GM06990 (cell line): ENCODE measurements at regions not wholly inside any gene's neighbourhood (a gene's known extent, or its start where the extent isn't known, plus 50 kb on each side); places are given as distances from the start of the nearest gene placed in this dataset.
A peak's percentile ranks its signal among the peaks of the same experiment; 100 is the strongest.

Experiments used
- DNase-seq: peaks from one replicate; pipeline ENCODE4 v3.0.0-alpha.2; 2011; ENCODE audit not compliant: insufficient read length; ENCODE audit errors: extremely low read depth
- H3K27me3 ChIP-seq: replicated peaks from 2 replicates; pipeline ENCODE4 v1.6.0; 2011; ENCODE audit warnings: low read length; ENCODE audit not compliant: control insufficient read depth, insufficient read depth
- H3K36me3 ChIP-seq: 2 replicates; pipeline ENCODE4 v1.5.1; 2011; ENCODE audit warnings: low read length; ENCODE audit not compliant: control insufficient read depth, insufficient read depth
- H3K4me3 ChIP-seq: replicated peaks from 2 replicates; pipeline ENCODE4 v1.5.1; 2011; ENCODE audit warnings: low read depth, mild to moderate bottlenecking, control low read depth, low read length
- CTCF ChIP-seq: IDR thresholded peaks from 2 replicates; pipeline ENCODE4 v1.5.1; 2011; ENCODE audit warnings: low read length, control low read depth, mild to moderate bottlenecking, inconsistent platforms; ENCODE audit not compliant: insufficient read depth, poor library complexity, severe bottlenecking

DNA sequence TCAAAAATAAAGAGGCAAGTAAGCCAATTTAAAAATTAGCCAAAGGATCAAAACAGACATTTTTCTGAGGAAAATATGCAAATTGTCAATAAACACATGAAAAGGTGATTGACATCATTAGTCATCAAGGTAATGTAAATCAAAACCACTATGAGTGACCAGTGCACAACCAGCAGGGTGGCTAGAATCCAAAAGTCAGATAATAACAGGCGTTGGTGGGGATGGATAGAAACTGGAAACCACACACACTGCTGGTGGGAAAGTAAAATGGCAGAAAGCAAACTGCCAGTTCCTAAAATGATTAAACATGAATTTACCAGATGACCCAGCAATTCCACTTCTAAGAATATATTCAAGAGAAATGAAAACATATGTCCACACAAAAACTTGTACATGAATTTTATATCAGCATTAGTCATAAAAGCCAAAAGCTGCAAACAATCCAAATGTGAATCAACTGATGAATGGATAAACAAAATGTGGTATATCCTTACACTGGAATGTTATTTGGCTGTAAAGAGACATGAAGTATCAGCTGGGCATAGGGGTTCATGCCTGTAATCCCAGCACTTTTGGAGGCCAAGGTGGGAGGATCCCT lies 74.8 kb upstream of the MBOAT1 start:
- DNase-seq: no peak

DNA sequence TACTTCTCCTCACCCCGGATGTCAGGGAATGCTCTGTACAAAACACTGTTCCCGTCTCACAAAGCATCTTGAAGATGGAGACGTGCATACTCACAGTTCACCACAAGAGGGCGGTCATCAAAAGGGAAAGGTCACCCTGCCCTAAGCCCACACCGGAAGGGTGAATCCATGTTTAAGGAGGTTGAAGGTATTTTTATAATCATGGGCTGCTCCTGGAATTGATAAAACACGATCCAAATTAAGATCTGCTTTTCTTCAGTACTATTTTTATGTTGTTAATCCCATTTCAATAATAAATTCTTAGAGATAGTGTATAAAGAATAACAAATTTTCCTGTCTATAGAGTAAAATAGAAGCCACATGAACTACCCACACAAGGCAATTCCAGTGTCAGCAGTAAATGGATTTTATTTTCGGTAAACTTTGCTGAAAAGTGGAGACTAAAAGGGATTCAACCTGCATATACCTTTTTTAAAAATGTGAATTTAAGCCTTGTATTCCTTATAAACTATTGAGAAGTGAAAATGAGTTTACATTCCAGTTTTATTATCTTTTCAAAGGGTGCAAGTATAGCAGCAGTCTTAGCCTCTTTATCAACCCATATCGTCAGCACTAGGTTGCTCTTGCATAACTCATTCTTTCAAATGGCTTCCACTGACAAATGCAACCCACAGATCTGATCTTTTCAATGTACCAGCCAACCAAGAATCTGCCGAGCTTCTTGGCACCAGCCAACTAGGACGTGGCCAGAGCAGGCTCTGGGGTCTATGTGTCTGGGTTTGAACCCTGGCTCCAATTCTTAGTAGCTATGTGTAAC lies 79.7 kb upstream of the MBOAT1 start:
- H3K4me3 ChIP-seq: no peak overlapping the region
- no peak for DNase-seq
- TF ChIP-seq CTCF: peak; percentile 84
- H3K27me3 ChIP-seq: no peaks in the 10 kb centered on the region
- no peaks in the 10 kb centered on the region for H3K36me3 ChIP-seq

More for the DNA sequence above, 74.8 kb upstream of the MBOAT1 start:
- H3K4me3 ChIP-seq: no peak overlapping the region
- H3K27me3 ChIP-seq: no peaks in the 10 kb centered on the region
- H3K36me3 ChIP-seq: no peaks in the 10 kb centered on the region
- TF ChIP-seq CTCF: no peak

DNA sequence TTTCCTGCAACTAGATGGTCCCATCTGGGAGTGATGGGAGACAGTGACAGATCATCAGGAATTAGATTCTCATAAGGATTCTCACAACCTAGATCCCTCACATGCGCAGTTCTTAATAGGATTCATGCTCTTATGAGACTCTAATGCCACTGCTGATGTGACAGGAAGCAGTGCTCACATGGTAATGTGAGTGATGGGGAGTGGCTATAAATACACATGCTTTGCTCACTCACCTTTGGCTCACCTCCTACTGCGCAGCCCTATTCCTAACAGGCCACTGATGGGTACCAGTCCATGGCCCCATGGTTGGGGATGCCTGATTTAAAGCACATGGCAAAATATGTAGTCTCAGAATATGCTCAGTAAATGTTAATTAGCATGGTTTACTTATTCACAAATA lies 80.6 kb upstream of the MBOAT1 start:
- no peaks in the 10 kb centered on the region for H3K36me3 ChIP-seq
- H3K27me3 ChIP-seq: no peaks in the 10 kb centered on the region
- no peak for TF ChIP-seq CTCF
- no peak overlapping the region for H3K4me3 ChIP-seq
- DNase-seq: no peak

DNA sequence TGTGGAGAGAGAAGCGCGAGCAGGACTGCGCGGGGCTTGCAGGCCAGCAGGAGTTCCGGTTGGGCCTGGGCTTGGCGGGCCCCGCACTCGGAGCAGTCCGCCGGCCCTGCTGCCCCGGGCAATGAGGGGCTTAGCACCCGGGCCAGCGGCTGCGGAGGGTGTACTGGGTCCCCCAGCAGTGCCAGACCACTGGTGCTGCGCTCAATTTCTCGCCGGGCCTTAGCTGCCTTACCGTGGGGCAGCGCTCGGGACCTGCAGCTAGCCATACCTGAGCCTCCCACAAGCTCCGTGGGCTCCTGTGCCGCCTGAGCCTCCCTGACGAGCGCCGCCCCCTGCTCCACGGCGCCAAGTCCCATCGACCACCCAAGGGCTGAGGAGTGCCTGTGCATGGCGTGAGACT lies 89.0 kb upstream of the MBOAT1 start:
- no peaks in the 10 kb centered on the region for H3K27me3 ChIP-seq
- no peak for DNase-seq
- TF ChIP-seq CTCF: no peak
- H3K36me3 ChIP-seq: no peaks in the 10 kb centered on the region
- no peak overlapping the region for H3K4me3 ChIP-seq

DNA sequence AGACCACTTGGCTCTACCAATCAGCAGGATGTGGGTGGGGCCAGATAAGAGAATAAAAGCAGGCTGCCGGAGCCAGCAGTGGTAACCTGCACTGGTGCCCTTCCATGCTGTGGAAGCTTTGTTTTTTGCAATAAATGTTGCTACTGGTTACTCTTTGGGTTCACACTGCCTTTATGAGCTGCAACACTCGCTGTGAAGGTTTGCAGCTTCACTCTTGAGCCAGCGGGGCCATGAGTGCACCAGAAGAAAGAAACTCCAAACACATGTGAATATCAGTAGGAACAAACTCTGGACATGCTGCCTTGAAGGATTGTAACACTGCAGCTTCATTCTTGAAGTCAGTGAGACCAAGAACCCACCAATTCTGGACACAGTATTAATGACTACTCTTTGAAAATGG lies 89.9 kb upstream of the MBOAT1 start:
- Histone ChIP-seq H3K27me3 (no peaks in the 10 kb centered on the region), H3K36me3 (no peaks in the 10 kb centered on the region), H3K4me3 (no peak overlapping the region)
- no peak for TF ChIP-seq CTCF
- no peak for DNase-seq
